Activated CD8-positive, alpha-beta T cell treated with anti-CD3 and anti-CD28 coated beads, Interleukin-2, amount 10 ng/mL, durations not matched to agents 7 days and 5 days (primary cell): ENCODE measurements at regions not wholly inside any gene's neighbourhood (a gene's known extent, or its start where the extent isn't known, plus 50 kb on each side); places are given as distances from the start of the nearest gene placed in this dataset.

Experiments used
- ATAC-seq: fragments of 150-1000 bp; cut with Tn5 transposase; one replicate; pipeline ENCODE4 v1.10.0; 2021; ENCODE audit warnings: moderate library complexity
- CTCF ChIA-PET: fragments of 350-600 bp; sonication (Branson Sonifier 250); formaldehyde crosslinking; loops from one replicate; lab custom pipeline; 2021; ENCODE audit warnings: antibody characterized with exemption; lab: Charles Lee
- POLR2A ChIA-PET: fragments of 350-600 bp; sonication (Branson Sonifier 250); formaldehyde crosslinking; loops from one replicate; lab custom pipeline; 2021; ENCODE audit warnings: antibody characterized with exemption; lab: Charles Lee
- DNase-seq: peaks from one replicate; pipeline ENCODE4 v3.0.0-alpha.2; 2020
- H3K27ac Mint-ChIP-seq: one replicate; pipeline ENCODE4 v1.8.0; 2021; ENCODE audit warnings: mild to moderate bottlenecking, mixed read lengths
- H3K27me3 Mint-ChIP-seq: one replicate; pipeline ENCODE4 v1.8.0; 2021; ENCODE audit warnings: low read depth, mixed read lengths
- H3K36me3 Mint-ChIP-seq: one replicate; pipeline ENCODE4 v1.8.0; 2021; ENCODE audit warnings: low read depth, mixed read lengths
- H3K4me1 Mint-ChIP-seq: one replicate; pipeline ENCODE4 v1.8.0; 2021; ENCODE audit warnings: low read depth, mixed read lengths
- H3K4me3 Mint-ChIP-seq: one replicate; pipeline ENCODE4 v1.8.0; 2021; ENCODE audit warnings: mild to moderate bottlenecking, mixed read lengths
- H3K9me3 Mint-ChIP-seq: one replicate; pipeline ENCODE4 v1.8.0; 2022; ENCODE audit warnings: mixed read lengths; ENCODE audit not compliant: insufficient read depth

GRCh38 chr6:168206661-168207274 lies 112.8 kb downstream of the DACT2 start:
- DNase-seq (no peak), ATAC-seq (no peak)
- peaks cover 7% of the 10 kb centered on the region for H3K27me3 Mint-ChIP-seq
- POLR2A ChIA-PET = no interaction called here
- no peak overlapping the region for H3K4me3 Mint-ChIP-seq
- CTCF ChIA-PET = no interaction called here
- H3K27ac Mint-ChIP-seq = no peak overlapping the region
- H3K9me3 Mint-ChIP-seq = no peaks in the 10 kb centered on the region
- H3K36me3 Mint-ChIP-seq = no peaks in the 10 kb centered on the region
- H3K4me1 Mint-ChIP-seq = no peaks in the 10 kb centered on the region

DNA sequence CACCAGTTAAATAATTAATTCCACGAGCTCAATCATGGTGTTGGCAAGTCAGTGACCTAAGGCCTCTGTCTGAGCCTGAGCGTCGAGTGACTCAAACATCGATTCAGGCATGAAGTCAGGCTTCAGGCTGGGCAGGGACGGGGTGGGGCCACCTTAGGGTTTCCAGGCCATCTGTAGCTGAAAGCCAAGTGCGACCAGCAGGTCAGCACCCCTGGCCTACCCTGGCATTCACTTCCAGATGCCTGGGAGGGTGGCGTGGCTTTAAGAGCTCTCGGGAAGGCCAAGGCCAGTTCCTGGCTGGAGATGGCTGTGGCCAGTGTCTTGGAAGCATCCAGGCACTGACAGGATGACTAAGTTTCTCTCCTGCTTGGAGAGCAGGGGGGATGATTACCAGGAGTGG lies 113.4 kb downstream of the DACT2 start:
- Mint-ChIP-seq H3K9me3 (no peaks in the 10 kb centered on the region), H3K27me3 (peaks cover 7% of the 10 kb centered on the region), H3K4me1 (no peaks in the 10 kb centered on the region), H3K36me3 (no peaks in the 10 kb centered on the region), H3K4me3 (no peak overlapping the region), H3K27ac (no peak overlapping the region)
- CTCF ChIA-PET = no interaction called here
- POLR2A ChIA-PET = no interaction called here
- DNase-seq (no peak), ATAC-seq (no peak)

- Mint-ChIP-seq H3K4me1 (no peaks in the 10 kb centered on the region), H3K9me3 (no peaks in the 10 kb centered on the region), H3K36me3 (no peaks in the 10 kb centered on the region), H3K4me3 (no peak overlapping the region), H3K27ac (no peak overlapping the region), H3K27me3 (peaks cover 7% of the 10 kb centered on the region)
- ChIA-PET POLR2A (no interaction called here), CTCF (no interaction called here)
- no peak for ATAC-seq
- no peak for DNase-seq
Measured at GRCh38 chr6:168201799-168202198, 117.8 kb downstream of the DACT2 start.

GRCh38 chr6:168201383-168201782 lies 118.2 kb downstream of the DACT2 start:
- ATAC-seq = no peak
- POLR2A ChIA-PET = no interaction called here
- no peaks in the 10 kb centered on the region for H3K4me1 Mint-ChIP-seq
- H3K36me3 Mint-ChIP-seq = no peaks in the 10 kb centered on the region
- no peak overlapping the region for H3K27ac Mint-ChIP-seq
- no peak overlapping the region for H3K4me3 Mint-ChIP-seq
- peaks cover 7% of the 10 kb centered on the region for H3K27me3 Mint-ChIP-seq
- no peaks in the 10 kb centered on the region for H3K9me3 Mint-ChIP-seq
- CTCF ChIA-PET = no interaction called here
- DNase-seq = no peak

DNA sequence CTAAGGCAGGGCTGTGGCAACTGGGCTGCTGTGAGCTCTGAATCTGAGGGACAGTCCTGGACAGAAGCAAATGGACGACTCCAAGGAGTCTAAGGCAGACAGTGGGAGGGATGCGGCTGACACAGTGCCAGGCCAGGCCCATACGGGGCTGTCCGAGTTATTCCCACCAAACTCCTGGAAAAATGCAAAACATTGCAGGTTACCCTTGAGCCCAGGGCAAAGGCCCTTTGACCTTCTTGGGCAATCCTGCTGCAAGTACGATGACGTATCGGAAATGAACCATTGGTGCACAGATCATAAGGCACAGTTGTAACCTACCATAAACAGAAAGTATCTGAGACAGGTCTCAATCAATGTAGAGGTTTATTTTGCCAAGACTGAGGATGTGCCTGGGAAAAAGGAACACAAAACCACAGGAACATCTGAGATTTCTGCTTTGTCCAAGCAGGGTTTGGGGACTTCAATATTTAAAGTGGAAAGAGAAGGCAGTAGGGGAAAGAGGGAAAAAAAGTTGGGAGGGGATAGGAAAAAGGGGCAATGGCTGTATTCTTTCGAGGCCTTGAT lies 118.9 kb downstream of the DACT2 start:
- ATAC-seq (no peak), DNase-seq (no peak)
- Mint-ChIP-seq H3K27me3 (peaks cover 7% of the 10 kb centered on the region), H3K9me3 (no peaks in the 10 kb centered on the region), H3K4me1 (no peaks in the 10 kb centered on the region), H3K36me3 (no peaks in the 10 kb centered on the region), H3K4me3 (no peak overlapping the region), H3K27ac (no peak overlapping the region)
- CTCF ChIA-PET = no interaction called here
- POLR2A ChIA-PET = no interaction called here

- Mint-ChIP-seq H3K4me3 (no peak overlapping the region), H3K4me1 (no peaks in the 10 kb centered on the region), H3K36me3 (no peaks in the 10 kb centered on the region), H3K27ac (no peak overlapping the region), H3K27me3 (peaks cover 6% of the 10 kb centered on the region), H3K9me3 (no peaks in the 10 kb centered on the region)
- DNase-seq (no peak), ATAC-seq (no peak)
- ChIA-PET POLR2A (no interaction called here), CTCF (no interaction called here)
Measured at GRCh38 chr6:168198302-168199180, 119.5 kb upstream of the FRMD1 start.

DNA sequence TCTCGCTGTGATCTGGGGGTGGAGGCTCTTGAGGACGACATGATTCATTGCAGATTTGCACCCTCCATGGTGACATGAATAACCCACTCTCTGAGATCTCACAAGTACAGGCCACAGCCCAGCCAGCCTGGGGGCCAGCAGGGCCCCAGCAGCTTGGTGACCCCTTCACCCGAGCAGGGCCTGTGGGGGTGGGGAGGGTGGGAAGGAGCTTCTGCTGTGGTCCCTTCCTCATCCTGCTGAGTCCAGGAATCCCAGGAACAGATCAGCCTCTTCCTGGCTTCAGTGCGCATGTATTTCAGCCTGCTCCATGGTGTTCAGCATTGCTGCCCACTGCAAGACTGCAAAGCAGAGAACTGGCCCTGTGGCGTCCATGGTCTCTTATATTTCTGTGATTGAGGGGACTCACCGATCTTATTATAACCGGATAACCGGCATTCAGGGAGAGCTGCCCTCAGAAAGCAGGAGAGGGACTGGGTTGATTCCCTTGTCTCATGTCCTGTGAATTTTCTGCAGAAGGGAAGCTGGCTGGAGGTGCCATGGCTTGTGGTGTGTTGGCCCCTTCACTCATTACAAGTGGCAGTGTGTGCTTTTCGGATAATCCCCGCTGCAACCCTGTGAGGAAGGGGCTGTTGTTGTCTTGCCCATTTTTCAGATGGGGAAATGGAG lies 118.8 kb upstream of the FRMD1 start:
- Mint-ChIP-seq H3K27me3 (no peaks in the 10 kb centered on the region), H3K36me3 (no peaks in the 10 kb centered on the region), H3K4me3 (no peak overlapping the region), H3K4me1 (no peaks in the 10 kb centered on the region), H3K9me3 (no peaks in the 10 kb centered on the region), H3K27ac (no peak overlapping the region)
- POLR2A ChIA-PET = no interaction called here
- ATAC-seq = no peak
- DNase-seq = no peak
- CTCF ChIA-PET = no interaction called here

DNA sequence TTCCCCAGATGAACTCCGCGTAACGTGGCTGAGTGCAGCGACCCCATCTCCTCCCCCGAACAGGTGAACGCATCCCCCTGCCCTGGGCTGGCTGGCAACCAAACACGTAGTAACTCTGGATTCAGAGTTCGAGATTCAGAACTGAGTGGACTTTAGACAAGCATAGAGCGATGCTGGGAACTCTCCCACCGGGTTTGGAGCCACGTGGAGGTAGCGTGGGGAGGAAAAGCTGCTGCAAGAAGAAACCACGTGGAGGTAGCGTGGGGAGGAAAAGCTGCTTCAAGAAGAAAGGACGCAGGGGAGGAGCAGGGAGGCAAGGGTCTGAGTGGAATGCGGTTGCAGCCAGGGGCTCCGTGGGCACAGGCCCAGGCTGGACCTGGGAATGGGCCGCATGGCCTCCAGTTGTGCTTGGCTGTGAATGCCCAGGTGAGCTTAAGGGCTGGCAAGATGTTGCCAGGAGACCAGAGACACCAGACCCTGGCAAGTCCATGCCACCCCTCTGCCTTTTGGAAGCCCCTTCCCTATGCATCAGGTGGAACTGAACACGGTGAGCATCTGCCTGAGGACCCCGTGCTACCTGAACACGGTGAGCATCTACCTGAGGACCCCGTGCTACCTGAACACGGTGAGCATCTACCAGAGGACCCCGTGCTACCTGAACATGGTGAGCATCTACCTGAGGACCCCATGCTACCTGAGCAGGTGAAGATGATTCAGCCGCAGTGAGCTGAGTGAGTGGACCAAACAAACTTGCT lies 118.0 kb upstream of the FRMD1 start:
- Mint-ChIP-seq H3K4me3 (no peak overlapping the region), H3K9me3 (no peaks in the 10 kb centered on the region), H3K4me1 (no peaks in the 10 kb centered on the region), H3K27ac (no peak overlapping the region), H3K36me3 (no peaks in the 10 kb centered on the region), H3K27me3 (no peaks in the 10 kb centered on the region)
- CTCF ChIA-PET = no interaction called here
- POLR2A ChIA-PET = no interaction called here
- ATAC-seq = no peak
- DNase-seq = no peak

GRCh38 chr6:168196385-168196860 lies 117.4 kb upstream of the FRMD1 start:
- no peak overlapping the region for H3K4me3 Mint-ChIP-seq
- no peaks in the 10 kb centered on the region for H3K27me3 Mint-ChIP-seq
- no peak for ATAC-seq
- DNase-seq = no peak
- CTCF ChIA-PET = no interaction called here
- H3K4me1 Mint-ChIP-seq = no peaks in the 10 kb centered on the region
- H3K36me3 Mint-ChIP-seq = no peaks in the 10 kb centered on the region
- POLR2A ChIA-PET = no interaction called here
- H3K27ac Mint-ChIP-seq = no peak overlapping the region
- no peaks in the 10 kb centered on the region for H3K9me3 Mint-ChIP-seq

DNA sequence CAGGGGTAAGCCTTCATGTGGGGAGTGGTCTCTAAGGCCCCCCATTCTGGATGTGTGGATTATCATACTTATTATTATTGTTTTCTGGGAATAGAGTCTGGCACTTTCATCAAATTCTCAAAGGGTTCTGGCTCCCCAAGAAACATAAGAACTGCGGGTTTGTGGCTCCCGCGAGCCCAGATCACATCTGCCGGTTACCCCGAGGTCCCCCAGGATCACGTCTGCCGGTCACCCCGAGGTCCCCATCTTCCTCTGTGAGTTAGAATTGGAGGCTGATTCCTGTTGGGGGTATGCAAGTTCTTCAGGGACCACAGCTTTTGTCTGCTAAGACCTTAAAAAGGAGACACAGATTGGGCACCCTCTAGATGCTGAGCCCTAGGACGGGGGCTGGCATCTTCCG lies 116.7 kb upstream of the FRMD1 start:
- Mint-ChIP-seq H3K36me3 (no peaks in the 10 kb centered on the region), H3K27me3 (no peaks in the 10 kb centered on the region), H3K4me1 (no peaks in the 10 kb centered on the region), H3K4me3 (no peak overlapping the region), H3K9me3 (no peaks in the 10 kb centered on the region), H3K27ac (no peak overlapping the region)
- ATAC-seq (no peak), DNase-seq (no peak)
- POLR2A ChIA-PET = no interaction called here
- CTCF ChIA-PET = no interaction called here

DNA sequence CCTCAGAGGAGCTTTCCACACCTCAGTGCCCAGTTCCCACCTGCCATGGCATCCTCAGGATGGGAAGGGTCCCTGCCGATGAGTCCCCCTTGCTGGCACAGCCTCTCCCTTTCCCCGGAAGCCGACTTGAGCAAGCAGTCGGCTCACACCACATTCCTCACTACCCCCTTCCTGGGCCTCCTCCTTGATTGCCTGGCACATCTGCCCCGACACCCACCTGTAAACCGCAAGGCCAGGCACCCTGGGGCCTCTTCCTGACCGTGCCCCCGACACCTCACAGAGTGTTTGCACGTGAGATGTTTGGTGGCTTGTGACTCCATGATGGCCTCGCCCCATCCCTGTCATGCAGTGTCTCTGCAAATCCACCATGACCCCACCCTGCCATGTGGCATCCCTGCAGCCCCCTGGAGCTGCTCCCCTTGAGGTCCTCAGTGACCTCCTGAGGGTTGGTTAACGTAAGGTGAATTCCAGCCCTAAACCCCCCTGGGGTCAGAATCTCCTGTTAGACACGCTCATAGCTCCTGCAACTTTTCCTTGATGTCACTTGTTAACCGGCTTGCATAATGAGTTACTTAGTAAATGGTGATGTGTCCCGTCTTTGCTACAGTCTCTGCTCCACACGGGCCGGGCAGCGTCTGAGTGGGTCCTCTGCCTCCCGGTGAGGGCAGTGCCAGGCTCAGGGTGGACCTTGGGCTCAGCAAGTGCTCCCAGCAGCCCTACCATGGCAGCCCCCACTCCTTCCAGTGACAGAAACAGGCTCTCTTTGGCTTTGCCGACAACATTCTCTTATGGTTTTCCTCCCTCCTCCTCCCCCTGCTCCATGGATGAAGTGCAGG lies 115.9 kb upstream of the FRMD1 start:
- DNase-seq = no peak
- no peak for ATAC-seq
- Mint-ChIP-seq H3K9me3 (no peaks in the 10 kb centered on the region), H3K27ac (no peak overlapping the region), H3K36me3 (no peaks in the 10 kb centered on the region), H3K4me3 (no peak overlapping the region), H3K27me3 (no peaks in the 10 kb centered on the region), H3K4me1 (no peaks in the 10 kb centered on the region)
- CTCF ChIA-PET = no interaction called here
- POLR2A ChIA-PET = no interaction called here
